Kidney epithelial cell (primary cell): ENCODE measurements at regions not wholly inside any gene's neighbourhood (a gene's known extent, or its start where the extent isn't known, plus 50 kb on each side); places are given as distances from the start of the nearest gene placed in this dataset.

Source experiments
- DNase-seq: peaks from one replicate; pipeline ENCODE4 v3.0.0-alpha.2; 2010; ENCODE audit warnings: low read depth
- H3K27me3 ChIP-seq: 2 replicates; pipeline ENCODE4 v1.6.0; 2011; ENCODE audit warnings: low read length; ENCODE audit not compliant: control insufficient read depth, insufficient read depth
- H3K36me3 ChIP-seq: 2 replicates; pipeline ENCODE4 v1.5.1; 2011; ENCODE audit warnings: low read length; ENCODE audit not compliant: control insufficient read depth, insufficient read depth
- H3K4me3 ChIP-seq: 2 replicates; pipeline ENCODE4 v1.5.1; 2011; ENCODE audit warnings: low read depth, mild to moderate bottlenecking, control low read depth, low read length
- TF ChIP-seq, protein P1 (sequence below): IDR thresholded peaks from 2 replicates; pipeline ENCODE4 v1.5.1; 2011; ENCODE audit warnings: mild to moderate bottlenecking, moderate library complexity, low read length, control low read depth, inconsistent platforms; ENCODE audit not compliant: insufficient read depth, poor library complexity, severe bottlenecking

DNA sequence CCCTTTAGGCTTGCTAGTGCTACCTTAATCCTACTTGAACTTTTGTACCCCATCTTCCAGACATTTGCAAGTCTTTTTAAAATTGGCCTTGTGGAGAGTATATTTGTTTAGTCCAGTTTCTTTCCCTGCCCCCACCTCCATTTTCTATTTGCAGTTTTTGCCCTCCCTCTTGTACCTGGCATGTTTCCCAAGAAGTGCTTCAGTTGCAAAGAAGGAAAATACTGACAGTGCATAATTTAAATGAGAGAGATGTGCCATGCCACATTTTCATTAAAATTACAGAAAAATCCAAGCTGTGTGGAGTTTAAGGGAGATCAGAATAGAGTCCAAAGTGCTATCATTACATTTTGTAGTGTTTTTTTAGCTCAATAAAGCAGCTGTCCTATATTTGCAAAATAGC lies 150.0 kb upstream of the ADGRL2 start:
- no peak for DNase-seq
- TF ChIP-seq, protein P1, sequence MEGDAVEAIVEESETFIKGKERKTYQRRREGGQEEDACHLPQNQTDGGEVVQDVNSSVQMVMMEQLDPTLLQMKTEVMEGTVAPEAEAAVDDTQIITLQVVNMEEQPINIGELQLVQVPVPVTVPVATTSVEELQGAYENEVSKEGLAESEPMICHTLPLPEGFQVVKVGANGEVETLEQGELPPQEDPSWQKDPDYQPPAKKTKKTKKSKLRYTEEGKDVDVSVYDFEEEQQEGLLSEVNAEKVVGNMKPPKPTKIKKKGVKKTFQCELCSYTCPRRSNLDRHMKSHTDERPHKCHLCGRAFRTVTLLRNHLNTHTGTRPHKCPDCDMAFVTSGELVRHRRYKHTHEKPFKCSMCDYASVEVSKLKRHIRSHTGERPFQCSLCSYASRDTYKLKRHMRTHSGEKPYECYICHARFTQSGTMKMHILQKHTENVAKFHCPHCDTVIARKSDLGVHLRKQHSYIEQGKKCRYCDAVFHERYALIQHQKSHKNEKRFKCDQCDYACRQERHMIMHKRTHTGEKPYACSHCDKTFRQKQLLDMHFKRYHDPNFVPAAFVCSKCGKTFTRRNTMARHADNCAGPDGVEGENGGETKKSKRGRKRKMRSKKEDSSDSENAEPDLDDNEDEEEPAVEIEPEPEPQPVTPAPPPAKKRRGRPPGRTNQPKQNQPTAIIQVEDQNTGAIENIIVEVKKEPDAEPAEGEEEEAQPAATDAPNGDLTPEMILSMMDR = no peak

DNA sequence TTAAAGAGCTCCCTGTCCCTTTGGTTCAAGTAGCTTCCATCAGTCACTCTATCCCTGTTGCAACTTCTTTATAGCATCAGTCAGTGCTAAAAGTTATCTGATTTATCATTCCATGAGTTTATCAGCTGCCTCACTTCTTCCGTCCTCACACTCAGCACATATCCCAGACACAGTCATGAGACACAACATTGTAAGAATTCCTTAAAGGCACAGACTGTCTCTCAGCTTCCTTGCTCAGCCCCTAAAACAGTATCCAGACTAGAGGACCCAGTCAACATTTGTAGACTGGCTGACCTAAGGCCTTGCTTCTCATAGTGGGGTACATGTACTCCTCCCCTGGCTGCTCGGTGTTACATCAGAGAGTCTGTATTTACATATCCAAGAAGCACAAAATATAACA lies 164.9 kb upstream of the ADGRL2 start:
- DNase-seq = no peak
- TF ChIP-seq, protein P1 = no peak
- no peaks in the 10 kb centered on the region for H3K27me3 ChIP-seq

More for the DNA sequence above, 150.0 kb upstream of the ADGRL2 start:
- Histone ChIP-seq H3K36me3 (no peaks in the 10 kb centered on the region), H3K27me3 (no peaks in the 10 kb centered on the region), H3K4me3 (no peak overlapping the region)

DNA sequence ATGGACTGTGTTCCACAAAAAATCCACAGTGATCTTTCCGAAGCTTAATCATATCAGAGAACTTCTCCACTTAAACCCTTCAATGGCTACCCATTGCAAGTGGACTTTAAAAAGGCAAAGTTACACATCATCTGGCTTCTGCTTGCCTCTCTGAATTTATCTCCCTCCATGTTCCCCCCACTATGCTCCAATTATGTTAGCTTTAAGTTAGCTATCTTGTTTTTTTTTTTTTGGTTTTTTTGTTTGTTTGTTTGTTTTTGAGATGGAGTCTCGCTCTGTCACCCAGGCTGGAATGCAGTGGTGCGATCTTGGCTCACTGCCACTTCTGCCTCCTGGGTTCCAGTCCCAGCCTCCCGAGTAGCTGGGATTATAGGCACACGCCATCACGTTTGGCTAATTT lies 166.4 kb upstream of the ADGRL2 start:
- TF ChIP-seq, protein P1 = no peak
- no peaks in the 10 kb centered on the region for H3K27me3 ChIP-seq
- H3K4me3 ChIP-seq = no peak overlapping the region
- no peak for DNase-seq
- no peaks in the 10 kb centered on the region for H3K36me3 ChIP-seq

More for the DNA sequence above, 164.9 kb upstream of the ADGRL2 start:
- Histone ChIP-seq H3K36me3 (no peaks in the 10 kb centered on the region), H3K4me3 (no peak overlapping the region)

DNA sequence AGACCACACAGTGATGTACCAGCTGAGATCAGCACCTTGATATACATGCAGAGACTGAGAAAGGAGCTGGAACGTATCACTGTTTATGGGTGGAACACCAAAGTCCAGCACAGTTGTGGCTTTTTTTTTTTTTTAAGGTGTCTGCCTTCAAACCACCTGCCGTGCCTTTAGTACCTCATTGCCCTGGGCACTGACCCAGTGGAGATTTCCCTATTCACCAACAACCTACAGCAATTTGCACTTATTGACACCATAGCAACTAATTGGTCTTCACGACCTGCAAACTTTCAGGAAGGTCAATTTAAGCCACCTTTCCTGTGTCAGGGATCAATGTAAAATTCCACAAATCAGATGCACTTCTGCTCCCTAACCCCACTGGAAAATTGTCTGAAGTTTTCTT lies 181.6 kb upstream of the ADGRL2 start:
- DNase-seq = no peak
- H3K4me3 ChIP-seq = no peak overlapping the region
- TF ChIP-seq, protein P1 = no peak
- H3K27me3 ChIP-seq = no peaks in the 10 kb centered on the region
- H3K36me3 ChIP-seq = no peaks in the 10 kb centered on the region

DNA sequence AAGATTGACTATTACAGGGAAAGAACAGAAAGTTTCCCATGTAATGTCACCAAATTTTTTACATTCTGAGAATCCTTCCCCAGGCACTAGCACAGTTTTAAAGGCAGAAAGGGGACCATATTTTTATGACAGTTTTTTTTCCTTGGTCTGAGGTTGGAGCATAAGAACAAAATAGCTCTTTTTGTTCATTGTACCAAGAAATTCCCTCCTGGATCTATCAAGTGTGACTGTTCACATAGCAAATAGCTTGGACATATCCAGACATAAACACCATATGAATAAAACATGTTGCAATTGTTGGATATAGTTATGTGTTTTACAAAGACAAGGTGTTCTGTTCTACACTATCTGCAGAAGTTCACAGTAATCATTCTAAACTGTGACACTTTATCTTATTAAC lies 182.4 kb upstream of the ADGRL2 start:
- no peak overlapping the region for H3K4me3 ChIP-seq
- H3K27me3 ChIP-seq = no peaks in the 10 kb centered on the region
- no peak for DNase-seq

More for the DNA sequence above, 182.4 kb upstream of the ADGRL2 start:
- H3K36me3 ChIP-seq = no peaks in the 10 kb centered on the region
- TF ChIP-seq, protein P1 = no peak
